Keratinocyte (primary cell): ENCODE measurements at regions not wholly inside any gene's neighbourhood (a gene's known extent, or its start where the extent isn't known, plus 50 kb on each side); places are given as distances from the start of the nearest gene placed in this dataset.

Source experiments
- DNase-seq: peaks from one replicate; pipeline ENCODE4 v3.0.0-alpha.2; 2011; ENCODE audit warnings: low read depth, missing footprints, low spot score
- FAIRE-seq: peaks from 2 replicates; lab custom pipeline; 2011; peaks lifted over from hg19 to GRCh38; lab: Jason Lieb, UNC
- H2AFZ ChIP-seq: 2 replicates; pipeline ENCODE4 v1.6.0; 2012; ENCODE audit warnings: low read length, control low read depth, inconsistent platforms; ENCODE audit not compliant: control insufficient read depth
- H3K27ac ChIP-seq: 2 replicates; pipeline ENCODE4 v1.5.1; 2011; ENCODE audit warnings: low read length; ENCODE audit not compliant: control insufficient read depth, insufficient read depth
- H3K27me3 ChIP-seq: 3 replicates; pipeline ENCODE4 v1.6.0; 2011; ENCODE audit warnings: low read length; ENCODE audit not compliant: control insufficient read depth, insufficient read depth; ENCODE audit errors: extremely low read depth
- H3K36me3 ChIP-seq, 2 experiments: 2 replicates in 1 of 2; 3 replicates in 1 of 2; pipeline ENCODE4 v1.5.1; 2011; ENCODE audit warnings: low read length in 2 of 2, mild to moderate bottlenecking in 1 of 2; ENCODE audit not compliant: control insufficient read depth in 2 of 2, insufficient read depth in 2 of 2; ENCODE audit errors: extremely low read depth in 1 of 2
- H3K4me1 ChIP-seq: 3 replicates; pipeline ENCODE4 v1.5.1; 2011; ENCODE audit warnings: low read length; ENCODE audit not compliant: control insufficient read depth, insufficient read depth; ENCODE audit errors: extremely low read depth
- H3K4me2 ChIP-seq: 3 replicates; pipeline ENCODE4 v1.6.0; 2011; ENCODE audit warnings: low read depth, low read length; ENCODE audit not compliant: control insufficient read depth, insufficient read depth; ENCODE audit errors: extremely low read depth
- H3K4me3 ChIP-seq, 3 experiments: fragments of 200-600 bp in 1 of 3; sonication (generic) in 1 of 3; 2 replicates in 2 of 3; 3 replicates in 1 of 3; pipeline ENCODE4 v1.5.1; 2011 to 2016; ENCODE audit warnings: low read length in 3 of 3, mild to moderate bottlenecking in 3 of 3, control low read depth in 2 of 3, inconsistent platforms in 1 of 3, low read depth in 1 of 3, mixed read lengths in 1 of 3, mixed run types in 1 of 3, moderate library complexity in 1 of 3; ENCODE audit not compliant: control insufficient read depth in 2 of 3, insufficient read depth in 2 of 3; ENCODE audit errors: extremely low read depth in 1 of 3
- H3K79me2 ChIP-seq: 2 replicates; pipeline ENCODE4 v1.6.0; 2012; ENCODE audit warnings: low read length; ENCODE audit not compliant: control insufficient read depth, insufficient read depth
- H3K9ac ChIP-seq: 3 replicates; pipeline ENCODE4 v1.6.0; 2011; ENCODE audit warnings: low read length; ENCODE audit not compliant: control insufficient read depth, insufficient read depth; ENCODE audit errors: extremely low read depth
- H3K9me1 ChIP-seq: 3 replicates; pipeline ENCODE4 v1.6.0; 2011; ENCODE audit warnings: low read length; ENCODE audit not compliant: control insufficient read depth, insufficient read depth; ENCODE audit errors: extremely low read depth
- H3K9me3 ChIP-seq: 2 replicates; pipeline ENCODE4 v1.5.1; 2012; ENCODE audit warnings: low read depth, low read length; ENCODE audit not compliant: control insufficient read depth
- H4K20me1 ChIP-seq: 3 replicates; pipeline ENCODE4 v1.6.0; 2011; ENCODE audit warnings: low read length; ENCODE audit not compliant: control insufficient read depth, insufficient read depth; ENCODE audit errors: extremely low read depth
- EZH2 ChIP-seq: IDR thresholded peaks from one replicate; pipeline ENCODE4 v1.6.1; 2012; ENCODE audit warnings: inconsistent platforms, mild to moderate bottlenecking, low read length, moderate library complexity
- dilution Hi-C: fragments of 300-500 bp; cut with MboI; formaldehyde crosslinking; loops from one replicate; pipeline ENCODE4 v1.7.0; 2020; ENCODE audit warnings: low sequenced_read_pairs; ENCODE audit not compliant: extremely low pct_ligation_motif_present
- TF ChIP-seq, protein P1 (sequence below), 3 experiments: IDR thresholded peaks in 1 of 3; conservative IDR thresholded peaks in 1 of 3; optimal IDR thresholded peaks in 1 of 3; 2 replicates in 2 of 3; 3 replicates in 1 of 3; pipeline versions ENCODE3 to v1.5.1; 2011; ENCODE audit warnings: low read length in 3 of 3, mild to moderate bottlenecking in 3 of 3, moderate library complexity in 2 of 3, control low read depth in 1 of 3, inconsistent platforms in 1 of 3; ENCODE audit not compliant: insufficient read depth in 2 of 3; ENCODE audit errors: extremely low read depth in 1 of 3

DNA sequence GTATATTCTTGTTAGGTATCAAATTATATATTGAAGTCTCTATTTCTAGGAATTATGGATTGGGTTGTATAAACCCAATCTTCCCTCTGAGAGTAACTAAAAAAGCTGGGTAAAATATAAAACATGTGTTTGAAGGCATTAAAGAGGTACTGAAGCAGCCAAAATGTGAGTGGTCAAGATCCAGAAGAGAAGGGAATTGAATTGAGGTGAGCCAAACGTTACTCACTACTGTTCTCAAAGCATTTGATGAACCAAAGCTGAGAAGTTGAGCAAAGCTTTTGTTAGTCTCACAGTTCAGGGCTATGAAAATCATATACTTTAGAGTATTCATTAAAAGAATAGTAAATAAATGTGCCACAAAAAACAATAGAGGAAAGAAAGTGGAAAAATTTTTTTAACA, 365.8 kb downstream of the BCKDHB start:
- no peak for DNase-seq
- Histone ChIP-seq H3K4me1 (no peaks in the 10 kb centered on the region), H3K9me1 (no peaks in the 10 kb centered on the region), H3K4me3 (no peak overlapping the region), H3K36me3 (no peaks in the 10 kb centered on the region), H3K79me2 (no peaks in the 10 kb centered on the region), H3K9ac (no peak overlapping the region), H3K27ac (no peak overlapping the region), H3K9me3 (no peaks in the 10 kb centered on the region), H2AFZ (no peak overlapping the region), H3K27me3 (no peaks in the 10 kb centered on the region), H4K20me1 (no peaks in the 10 kb centered on the region), H3K4me2 (no peak overlapping the region)
- no peak for FAIRE-seq
- dilution Hi-C loops: no loop called here
- TF ChIP-seq EZH2: no peak
- TF ChIP-seq, protein P1, sequence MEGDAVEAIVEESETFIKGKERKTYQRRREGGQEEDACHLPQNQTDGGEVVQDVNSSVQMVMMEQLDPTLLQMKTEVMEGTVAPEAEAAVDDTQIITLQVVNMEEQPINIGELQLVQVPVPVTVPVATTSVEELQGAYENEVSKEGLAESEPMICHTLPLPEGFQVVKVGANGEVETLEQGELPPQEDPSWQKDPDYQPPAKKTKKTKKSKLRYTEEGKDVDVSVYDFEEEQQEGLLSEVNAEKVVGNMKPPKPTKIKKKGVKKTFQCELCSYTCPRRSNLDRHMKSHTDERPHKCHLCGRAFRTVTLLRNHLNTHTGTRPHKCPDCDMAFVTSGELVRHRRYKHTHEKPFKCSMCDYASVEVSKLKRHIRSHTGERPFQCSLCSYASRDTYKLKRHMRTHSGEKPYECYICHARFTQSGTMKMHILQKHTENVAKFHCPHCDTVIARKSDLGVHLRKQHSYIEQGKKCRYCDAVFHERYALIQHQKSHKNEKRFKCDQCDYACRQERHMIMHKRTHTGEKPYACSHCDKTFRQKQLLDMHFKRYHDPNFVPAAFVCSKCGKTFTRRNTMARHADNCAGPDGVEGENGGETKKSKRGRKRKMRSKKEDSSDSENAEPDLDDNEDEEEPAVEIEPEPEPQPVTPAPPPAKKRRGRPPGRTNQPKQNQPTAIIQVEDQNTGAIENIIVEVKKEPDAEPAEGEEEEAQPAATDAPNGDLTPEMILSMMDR (optimal IDR thresholded peaks at IDR 0.05 in 1 of 3, IDR thresholded peaks at IDR 0.05 in 1 of 3, conservative IDR thresholded peaks at IDR 0.05 in 1 of 3; ENCODE audit: extremely low read depth in 1 of 3, insufficient read depth in 2 of 3, low read length in 3 of 3): no peak

DNA sequence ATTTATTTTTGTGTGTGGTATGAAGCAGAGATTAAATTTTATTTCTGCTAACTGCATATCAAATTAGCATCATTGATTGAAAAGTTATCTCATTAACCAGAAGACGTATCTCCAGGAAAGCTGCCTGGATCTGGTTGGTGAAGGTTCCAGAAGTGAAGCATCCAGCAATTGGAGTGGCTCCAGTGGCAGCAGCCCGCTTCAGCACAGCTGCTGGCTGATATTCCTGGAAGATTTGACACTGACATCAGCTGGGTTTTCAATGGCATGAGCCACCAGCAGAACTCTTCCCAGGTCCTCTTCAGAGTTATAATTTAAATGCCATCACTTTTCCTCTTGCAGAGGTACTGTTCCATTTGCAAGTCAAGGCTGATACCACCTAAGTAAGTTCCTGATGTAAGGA, 363.5 kb downstream of the BCKDHB start:
- Histone ChIP-seq H2AFZ (no peak overlapping the region), H3K27me3 (no peaks in the 10 kb centered on the region), H4K20me1 (no peaks in the 10 kb centered on the region), H3K9ac (no peak overlapping the region), H3K4me3 (no peak overlapping the region), H3K36me3 (no peaks in the 10 kb centered on the region), H3K79me2 (no peaks in the 10 kb centered on the region), H3K4me2 (no peak overlapping the region), H3K9me1 (no peaks in the 10 kb centered on the region), H3K9me3 (no peaks in the 10 kb centered on the region), H3K4me1 (no peaks in the 10 kb centered on the region), H3K27ac (no peak overlapping the region)
- DNase-seq: no peak
- dilution Hi-C loops: no loop called here
- FAIRE-seq: no peak
- TF ChIP-seq EZH2: no peak
- TF ChIP-seq, protein P1 (optimal IDR thresholded peaks at IDR 0.05 in 1 of 3, IDR thresholded peaks at IDR 0.05 in 1 of 3, conservative IDR thresholded peaks at IDR 0.05 in 1 of 3; ENCODE audit: extremely low read depth in 1 of 3, insufficient read depth in 2 of 3, low read length in 3 of 3): no peak
